ENCODE measurements at regions not wholly inside any gene's neighbourhood (a gene's known extent, or its start where the extent isn't known, plus 50 kb on each side); places are given as distances from the start of the nearest gene placed in this dataset.
A peak's percentile ranks its signal among the peaks of the same experiment; 100 is the strongest.
"Not testable (repeated sequence)": the region's sequence is repeated elsewhere in the genome, so short reads cannot be mapped to it uniquely, and the experiment has no call there.

DNA sequence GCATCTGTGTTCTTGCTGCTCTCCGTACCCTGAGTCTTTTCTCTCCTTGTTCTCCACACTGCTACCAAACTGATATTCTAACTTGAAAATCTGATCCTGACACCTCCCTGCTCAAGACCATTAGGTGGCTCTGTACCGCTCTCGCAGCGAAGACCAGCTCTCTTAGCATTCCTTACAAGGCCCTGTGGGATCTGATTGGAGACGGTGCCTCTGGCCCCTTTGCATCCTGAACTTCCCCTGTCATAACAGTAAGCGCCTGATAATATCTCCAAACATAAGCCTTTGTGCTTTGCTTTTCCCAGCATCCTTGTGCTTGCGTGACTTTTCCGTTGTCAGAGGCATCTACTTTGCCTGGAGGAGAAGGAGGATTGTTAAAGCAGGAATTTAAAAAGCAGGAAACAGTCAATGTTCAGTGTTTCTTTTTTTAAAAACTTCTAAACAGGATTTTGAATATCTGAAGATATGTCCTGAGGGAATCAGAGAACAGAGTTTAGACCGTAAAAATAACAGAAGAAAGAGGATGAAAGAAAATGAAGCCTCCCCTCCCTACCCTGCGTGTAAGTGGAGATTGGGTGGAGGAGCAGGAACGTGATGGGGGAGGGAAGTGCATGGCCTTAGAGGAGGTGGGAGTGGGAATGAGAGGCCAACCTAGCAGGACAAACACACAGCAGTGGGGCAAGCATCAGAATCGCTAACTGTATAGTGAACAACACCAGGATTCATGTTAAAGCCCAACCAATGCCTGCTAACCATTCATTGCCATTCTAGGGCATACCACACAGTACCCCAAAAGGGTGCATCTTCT is 89.2 kb upstream of the STMND1 start:
- DNase-seq, result peak; percentile 79

DNA sequence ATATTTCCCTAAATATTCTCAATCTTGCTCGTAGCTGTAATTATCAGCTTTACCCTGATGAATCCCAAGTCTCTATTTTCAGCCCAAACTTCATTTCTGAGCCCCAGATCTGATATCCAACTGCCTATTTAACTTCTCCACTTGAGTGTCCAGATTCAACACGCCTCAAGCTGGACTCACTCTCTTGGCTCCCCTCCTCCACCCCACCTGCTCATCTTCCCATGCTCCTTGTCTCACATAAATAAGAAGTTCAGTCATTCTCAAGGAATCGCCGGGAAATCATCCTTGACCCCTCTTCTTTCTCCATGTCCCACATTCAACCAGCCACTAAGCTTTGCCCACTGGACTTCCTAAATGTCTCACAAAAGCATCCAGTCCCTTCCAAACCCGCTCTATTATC is 89.9 kb upstream of the STMND1 start:
- DNase-seq, result no peak

DNA sequence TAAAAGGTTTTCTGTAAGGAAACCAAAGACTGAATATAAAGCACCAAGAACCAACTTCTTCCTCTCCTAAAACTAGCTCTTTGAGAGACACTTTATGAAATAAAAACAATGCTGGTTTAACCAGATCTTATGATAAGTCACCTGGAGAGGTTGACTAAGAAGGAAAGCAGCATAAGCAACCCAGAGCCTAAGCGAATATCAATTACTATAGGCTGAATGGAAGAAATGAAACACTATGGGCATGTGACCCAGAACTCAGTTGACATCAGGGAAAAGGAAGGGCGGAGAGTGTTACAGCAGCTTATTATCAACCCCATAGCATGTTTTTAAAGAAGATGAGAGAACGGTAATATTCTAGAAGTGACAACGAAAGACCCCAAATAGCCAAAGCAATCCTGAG is 94.1 kb upstream of the STMND1 start:
- no peak for DNase-seq

DNA sequence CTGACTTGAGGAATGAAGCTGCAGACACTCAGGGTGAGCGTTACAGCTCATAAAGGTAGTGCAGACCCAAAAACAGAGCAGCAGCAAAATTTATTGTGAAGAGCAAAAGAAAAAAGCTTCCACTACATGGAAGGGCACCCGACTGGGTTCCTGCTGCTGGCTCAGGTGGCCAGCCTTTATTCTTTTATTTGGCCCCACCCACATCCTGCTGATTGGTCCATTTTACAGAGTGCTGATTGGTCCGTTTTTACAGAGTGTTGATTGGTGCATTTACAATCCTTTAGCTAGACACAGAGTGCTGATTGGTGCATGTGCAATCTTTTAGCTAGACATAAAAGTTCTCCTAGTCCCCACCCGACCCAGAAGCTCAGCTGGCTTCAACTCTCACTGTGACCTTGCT is 95.3 kb upstream of the STMND1 start:
- no peak for DNase-seq

DNA sequence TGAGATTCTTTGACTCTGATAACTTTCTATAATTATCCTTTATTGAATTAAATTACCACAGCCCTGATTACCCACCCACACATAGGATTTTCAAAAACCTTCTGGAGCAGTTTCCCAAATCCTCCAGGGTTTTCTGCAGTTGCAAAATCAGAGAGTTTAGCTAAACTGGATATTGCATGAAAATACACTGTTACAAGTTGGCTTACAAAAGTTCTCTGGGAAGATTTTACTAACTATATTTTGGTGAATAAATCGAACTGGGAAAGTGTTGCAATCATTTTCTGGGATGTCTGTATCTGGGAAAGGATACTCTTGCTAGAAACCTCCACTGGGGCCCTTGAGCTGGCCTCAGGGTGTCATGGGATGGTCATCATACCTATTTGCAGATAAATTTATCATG is 97.6 kb upstream of the STMND1 start:
- DNase-seq, result no peak

DNA sequence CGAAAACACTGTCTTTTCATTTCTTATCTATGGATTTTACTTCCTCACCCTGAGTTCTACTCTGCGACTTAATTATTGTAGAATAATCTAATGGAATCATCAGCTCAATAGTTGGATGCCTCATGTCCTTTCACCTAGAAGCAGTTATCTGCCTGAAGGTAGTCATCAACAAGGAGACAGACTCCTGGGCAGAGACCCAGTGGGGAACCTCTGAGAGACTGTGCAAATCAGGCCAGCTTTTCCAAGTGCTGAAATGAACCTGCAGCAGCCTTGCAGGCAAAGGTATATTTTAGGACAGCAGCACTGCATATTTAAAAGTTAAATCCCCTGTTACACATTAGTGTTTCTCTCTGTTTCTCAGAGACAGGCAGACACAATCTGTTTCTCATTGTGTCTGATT is 99.7 kb upstream of the STMND1 start:
- DNase-seq, result no peak

DNA sequence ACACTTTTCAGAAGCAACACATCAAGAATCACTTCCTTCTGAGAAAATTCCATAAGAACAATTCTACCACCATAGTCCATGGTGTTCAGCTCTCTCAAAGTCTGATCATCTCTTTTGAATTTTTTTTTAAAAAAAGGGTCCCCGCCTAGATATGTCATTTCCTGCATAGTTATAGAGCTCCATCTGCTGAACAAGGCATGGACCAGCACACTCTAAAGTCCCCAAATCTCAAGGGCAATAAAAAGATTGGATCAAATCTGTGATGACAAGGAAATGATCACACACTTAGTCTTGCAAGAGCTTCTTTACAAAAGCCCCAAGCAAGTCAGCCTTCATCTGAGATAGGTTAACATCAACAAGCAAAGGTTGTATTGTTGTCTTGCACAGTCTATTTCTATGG is 100.7 kb upstream of the STMND1 start:
- DNase-seq, result peak; percentile 11

DNA sequence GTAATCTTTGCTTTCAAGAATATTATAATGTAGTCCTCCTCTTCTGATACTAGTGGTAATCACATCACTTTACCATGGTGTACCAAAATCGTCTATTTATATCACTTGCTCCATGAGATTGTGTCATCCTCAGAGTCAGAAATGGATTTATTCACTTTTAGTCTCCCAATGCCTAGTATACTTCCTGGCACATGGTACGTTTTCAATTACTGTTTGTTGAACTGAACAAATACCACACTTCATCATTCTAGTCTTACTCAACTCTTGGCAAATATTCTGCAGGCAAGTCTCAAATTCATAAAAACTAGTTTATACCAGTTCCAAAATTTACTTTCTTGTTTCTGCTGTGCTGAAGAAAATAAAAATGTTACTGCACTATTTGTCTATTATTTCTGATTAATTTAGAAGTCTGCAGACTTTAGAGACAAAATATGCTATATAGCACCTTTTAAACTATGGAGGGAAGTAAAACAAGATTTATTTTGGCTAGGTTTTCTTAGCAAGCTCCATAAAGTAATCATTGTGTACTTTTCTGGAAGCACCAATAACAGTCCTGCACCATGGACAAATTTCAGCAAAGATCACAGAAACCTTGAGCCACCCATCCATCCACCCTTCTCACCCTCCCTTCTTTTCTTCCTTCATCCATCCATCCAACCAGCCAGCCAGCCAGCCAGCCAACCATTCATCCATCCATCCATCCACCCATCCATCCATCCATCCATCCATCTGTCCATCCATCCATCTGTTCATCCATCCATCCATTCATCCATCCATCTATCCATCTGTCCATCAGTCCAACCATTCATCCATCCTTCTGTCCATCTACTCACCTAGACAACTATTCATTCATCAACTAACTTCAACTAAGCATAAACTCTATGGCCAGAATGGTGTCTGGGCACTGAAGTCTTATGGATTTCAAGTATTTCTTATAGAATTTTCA is 102.1 kb upstream of the STMND1 start:
- DNase-seq, result no peak

DNA sequence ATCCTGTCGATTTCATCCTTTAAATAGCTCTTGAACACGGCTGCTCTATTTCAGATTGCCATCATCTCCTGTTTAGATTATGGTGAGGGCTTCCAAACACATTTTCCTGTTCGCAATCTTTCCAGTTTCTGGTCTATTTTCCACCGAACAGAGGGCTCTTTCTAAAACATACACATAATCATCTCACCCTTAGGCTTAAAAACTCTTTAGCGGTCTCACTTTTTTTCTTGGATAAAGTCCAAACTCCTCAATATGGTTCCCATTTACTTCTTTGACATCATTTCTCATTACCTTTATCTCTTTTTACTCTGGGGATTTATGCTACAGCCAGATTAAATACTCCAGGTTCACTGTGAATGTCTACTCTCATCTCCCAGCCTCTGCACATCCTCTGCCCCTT is 103.4 kb upstream of the STMND1 start:
- DNase-seq, result no peak

DNA sequence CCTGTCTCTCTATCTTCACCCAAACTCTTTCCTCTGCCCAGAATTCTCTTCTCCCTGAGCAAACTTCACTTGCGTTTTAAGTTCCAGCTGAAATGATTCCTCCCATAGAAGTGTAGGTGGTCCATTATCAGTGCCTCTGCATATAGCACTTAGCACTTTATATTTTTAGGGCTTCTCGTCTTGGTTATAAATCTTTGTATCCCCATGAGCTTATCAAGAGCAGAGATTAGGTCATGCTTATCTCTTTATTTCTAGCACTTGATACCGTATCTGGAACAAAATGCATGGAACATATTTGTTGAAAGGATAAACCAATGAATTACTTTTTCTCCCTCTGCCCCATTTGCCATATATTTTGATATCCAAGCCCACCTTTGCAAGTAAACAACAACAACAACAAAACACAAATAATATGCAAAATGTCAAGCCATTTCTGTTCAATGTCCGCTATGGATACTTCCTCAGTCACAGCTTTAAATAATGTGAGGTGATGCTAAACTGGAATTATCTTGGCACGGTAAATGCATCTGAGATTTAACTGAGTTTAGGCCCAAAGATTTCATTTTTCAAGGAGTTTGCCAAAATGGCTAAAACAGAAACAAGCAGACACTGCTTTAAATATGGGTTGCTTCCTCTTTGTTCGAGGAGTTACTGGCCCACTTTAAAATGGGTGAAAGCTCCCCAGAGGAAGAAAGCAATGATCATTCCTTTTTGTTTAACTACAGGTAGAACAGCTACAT is 106.2 kb upstream of the STMND1 start:
- DNase-seq, result no peak

DNA sequence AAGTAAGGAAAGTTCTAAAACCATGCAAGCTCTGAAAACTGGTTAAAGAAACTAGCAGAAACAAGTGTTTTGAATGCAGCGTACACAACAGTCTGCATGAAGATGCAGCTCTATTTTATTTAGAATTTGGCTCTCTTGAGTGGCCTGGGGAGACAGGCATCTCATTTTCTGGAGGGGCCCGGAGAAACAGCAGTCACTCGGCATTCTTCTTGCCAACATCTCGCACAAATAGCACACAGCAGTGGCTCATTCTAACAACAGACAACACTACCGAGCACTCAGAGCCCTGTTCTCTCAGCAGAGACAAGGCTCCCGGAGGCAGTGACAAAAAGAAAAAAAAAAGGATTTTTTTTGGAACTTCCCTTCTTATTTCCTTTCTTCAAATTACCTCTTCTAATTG is 108.5 kb upstream of the STMND1 start:
- DNase-seq, result no peak

DNA sequence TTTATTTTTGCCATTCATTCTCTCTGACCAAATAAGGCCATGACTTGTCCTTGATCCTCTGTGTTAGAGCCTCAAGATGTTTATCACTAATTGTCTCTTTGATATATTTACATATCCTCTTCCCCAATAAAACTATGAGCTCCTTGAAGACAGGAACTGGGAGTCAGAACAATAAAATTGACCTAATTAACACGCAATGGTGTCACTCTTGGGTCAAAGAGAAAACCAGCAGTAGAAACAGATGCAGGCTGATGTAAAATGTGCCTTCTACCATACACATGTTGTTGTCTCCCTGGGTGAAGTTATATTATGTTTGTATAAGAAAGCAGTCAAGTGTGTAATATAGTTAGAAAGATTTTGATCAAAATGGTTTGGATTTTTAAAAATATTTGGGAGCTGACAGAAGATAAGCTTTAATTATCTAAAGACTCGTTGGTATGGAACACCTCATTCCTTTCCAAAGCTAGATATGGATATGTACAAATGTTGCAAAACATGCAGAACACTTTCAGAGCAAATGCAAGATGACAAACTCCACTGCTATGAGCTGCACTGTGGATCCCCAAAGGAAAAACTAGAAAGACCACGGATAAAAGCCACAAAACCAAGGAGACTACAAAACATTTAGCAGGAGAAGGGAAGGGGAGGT is 109.7 kb upstream of the STMND1 start:
- DNase-seq, result no peak

DNA sequence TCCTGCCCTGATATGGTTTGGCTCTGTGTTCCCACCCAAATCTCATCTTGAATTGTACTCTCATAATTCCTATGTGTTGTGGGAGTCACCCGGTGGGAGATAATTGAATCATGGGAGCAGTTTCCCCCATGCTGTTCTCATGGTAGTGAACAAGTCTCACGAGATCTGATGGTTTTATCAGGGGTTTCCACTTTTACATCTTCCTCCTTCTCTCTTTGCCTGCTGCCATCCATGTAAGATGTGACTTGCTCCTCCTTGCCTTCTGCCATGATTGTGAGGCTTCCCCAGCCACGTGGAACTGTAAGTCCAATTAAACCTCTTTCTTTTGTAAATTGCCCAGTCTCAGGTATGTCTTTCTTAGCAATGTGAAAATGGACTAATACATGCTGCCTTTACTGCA is 111.9 kb upstream of the STMND1 start:
- not testable (repeated sequence) for DNase-seq

DNA sequence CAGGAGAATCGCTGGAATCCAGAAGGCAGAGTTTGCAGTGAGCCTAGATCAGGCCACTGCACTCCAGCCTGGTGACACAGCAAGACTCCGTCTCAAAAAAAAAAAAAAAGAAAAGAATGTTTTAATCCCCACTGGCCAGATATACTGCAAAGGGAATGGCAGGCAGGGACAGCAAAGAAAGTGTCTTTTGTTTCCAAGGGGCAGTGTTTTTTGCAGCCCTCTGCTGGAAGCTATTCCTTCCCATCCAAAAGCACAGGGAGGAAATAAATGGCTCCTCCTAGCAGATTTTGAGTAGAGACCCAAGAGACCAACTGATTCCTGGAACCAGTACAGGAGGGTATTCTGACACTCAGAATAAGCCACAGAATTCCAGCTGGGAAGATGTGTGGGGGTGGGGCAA is 112.5 kb upstream of the STMND1 start:
- no peak for DNase-seq

DNA sequence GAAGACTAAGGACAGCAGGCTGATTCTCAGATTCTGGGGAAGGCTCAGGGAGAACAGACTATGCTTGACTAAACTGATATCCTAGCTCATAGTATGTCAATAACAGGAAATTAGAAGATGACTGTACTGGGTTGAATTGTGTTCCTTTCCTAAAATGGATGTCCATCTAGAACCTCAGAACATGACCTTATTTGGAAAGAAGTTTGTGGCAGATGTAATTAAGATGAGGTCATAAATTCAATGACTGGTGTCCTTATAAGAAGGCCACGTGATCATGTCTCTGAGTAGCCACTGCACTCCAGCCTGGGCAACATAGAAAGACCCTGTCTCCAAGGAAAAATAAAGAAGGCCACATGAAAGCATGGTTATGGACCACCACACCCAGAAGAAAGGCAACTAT is 113.9 kb upstream of the STMND1 start:
- DNase-seq, result no peak

DNA sequence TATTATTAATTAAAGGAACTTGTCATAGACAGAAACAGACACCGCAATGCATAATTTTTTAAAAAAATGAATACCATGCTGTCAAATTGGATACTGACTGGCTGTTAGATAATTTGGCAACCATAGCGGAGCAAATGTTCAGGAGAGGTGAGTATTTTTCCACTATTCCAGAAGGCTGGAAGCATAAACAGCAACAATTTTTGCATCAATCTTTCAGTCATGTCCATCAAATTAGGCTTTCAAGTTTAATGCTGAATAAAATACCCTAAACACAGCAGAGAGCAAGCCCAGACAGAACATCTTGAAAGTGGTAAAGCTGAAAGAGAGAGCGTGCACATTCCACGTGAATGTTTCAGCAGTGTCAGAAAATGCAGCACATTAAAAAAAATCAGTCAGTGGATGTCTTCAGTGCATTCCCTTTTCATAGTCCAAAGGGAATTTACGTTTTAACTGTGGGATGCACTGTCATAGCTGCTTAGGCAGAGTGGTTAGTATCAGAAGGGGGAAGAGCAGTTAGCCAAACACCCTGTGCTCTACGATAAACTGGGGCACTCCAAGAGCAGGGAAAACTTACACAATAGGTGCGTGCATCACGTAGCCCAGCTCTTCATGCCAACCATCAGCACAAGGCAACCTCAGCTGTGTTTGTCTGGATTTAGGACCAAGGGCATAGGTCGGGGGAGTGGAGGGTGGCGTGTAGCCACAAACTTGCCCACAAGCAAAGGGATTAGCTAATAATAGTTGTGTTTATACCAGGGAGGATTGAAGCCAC is 116.2 kb upstream of the STMND1 start:
- peak; percentile 5 for DNase-seq

DNA sequence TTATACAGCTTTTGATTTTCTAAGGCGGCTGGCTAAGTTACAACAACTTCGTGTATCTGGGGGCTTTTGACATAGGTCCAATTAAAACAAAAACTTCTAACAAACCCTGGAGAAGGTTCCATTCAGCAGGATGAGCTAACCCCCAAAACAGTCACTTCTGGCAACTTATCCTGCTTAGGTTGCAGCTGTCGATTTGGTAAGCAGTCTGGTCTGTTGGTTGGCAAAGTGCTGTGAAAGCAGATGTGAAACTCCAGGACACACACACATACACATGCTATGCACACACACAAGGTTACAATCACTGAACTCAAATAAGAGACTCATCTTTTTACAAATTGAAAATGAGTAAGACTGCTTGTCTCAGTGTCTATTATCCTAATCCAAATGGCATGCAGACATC is 119.0 kb upstream of the STMND1 start:
- no peak for DNase-seq

DNA sequence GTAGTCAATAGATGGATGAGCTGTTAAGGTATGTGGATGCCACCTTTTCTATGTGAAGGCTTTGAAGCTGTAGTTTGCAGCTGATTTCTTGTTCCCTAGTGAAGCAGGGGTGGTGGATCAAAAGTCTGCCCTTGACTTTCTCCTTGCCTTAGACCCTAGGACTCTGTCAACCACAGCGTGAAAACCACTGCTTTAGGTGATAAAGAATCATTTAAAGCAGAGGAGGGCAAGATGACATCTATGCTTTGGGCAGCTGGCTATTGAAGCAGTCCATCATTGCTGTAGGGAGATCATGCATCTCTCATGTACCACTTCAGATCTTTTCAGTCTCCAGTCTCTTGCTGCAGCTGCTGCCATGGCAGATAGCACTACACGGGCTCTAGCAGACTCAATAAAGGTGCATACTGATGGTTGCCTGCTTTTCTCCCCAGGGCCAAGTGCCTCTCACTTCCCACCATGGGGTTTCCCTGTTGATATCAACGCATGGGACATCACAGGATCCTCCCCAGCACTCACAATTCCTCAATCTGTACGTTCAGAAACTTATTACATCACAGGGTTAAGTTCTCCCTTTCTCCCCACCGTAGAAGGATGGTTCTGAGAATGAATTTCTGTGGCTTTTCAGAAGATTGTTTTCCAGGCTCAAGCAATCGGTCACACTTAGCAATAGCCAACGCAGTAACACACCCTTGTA is 122.0 kb upstream of the STMND1 start:
- no peak for DNase-seq

DNA sequence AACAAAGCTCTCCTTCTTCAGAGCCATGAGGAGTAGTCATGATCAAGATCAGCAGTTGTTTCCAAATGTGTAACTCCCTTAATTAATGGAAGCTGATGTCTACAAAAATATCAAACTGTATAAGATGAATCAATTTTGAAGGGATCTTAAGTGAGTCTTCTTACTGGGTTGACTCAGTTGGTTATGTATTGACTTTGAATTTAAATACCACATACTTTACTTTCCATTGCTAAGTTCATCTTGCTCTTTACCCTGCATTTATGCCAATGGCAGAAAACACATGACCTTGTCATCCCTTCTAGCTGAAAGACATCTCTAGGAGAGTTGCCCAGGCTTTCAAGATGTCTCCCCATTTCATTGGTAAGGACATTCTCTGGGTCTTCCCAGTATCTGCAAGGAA is 123.2 kb upstream of the STMND1 start:
- no peak for DNase-seq

DNA sequence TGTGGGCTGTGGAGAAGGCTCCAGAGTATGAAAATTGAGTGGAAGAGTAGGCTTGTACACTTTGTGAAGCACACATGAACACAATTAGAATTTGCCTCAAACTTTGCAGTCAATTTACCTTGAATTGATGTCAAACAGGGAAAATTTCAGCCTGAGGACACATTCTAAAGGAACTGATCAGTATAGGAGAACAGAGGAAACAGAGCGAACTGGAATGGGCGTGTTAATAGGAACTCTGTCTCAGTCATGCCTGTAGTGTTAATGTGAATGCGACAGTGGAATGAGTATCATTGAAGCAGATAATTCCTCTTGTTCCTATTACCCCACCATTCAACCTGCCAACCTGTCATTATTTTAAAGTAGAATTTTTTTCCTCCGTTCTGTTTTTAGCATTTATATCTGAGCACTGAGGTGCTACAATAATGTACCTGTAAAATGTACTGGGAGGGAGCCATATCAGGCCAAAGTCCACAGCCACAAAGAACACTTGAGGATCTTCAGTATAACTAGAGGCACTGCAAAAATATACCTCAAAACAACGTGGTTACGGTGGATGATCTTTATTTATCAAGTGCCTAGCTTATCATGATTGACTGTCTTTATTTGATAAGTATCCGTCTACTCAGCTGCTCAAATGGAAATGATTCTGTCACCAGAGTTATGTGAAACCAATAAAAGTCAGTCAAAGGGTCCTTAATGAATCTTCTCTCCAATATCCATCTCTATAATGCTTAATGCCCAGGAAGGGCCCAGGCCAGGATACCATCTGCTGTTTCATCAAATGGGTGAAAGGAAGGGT is 125.3 kb upstream of the STMND1 start:
- DNase-seq, result no peak
